ENCODE measurements at regions not wholly inside any gene's neighbourhood (a gene's known extent, or its start where the extent isn't known, plus 50 kb on each side); places are given as distances from the start of the nearest gene placed in this dataset.

GRCh38 chr5:153907170-153907775, 131.4 kb downstream of the FAM114A2 start:
- TF ChIP-seq, protein P1, sequence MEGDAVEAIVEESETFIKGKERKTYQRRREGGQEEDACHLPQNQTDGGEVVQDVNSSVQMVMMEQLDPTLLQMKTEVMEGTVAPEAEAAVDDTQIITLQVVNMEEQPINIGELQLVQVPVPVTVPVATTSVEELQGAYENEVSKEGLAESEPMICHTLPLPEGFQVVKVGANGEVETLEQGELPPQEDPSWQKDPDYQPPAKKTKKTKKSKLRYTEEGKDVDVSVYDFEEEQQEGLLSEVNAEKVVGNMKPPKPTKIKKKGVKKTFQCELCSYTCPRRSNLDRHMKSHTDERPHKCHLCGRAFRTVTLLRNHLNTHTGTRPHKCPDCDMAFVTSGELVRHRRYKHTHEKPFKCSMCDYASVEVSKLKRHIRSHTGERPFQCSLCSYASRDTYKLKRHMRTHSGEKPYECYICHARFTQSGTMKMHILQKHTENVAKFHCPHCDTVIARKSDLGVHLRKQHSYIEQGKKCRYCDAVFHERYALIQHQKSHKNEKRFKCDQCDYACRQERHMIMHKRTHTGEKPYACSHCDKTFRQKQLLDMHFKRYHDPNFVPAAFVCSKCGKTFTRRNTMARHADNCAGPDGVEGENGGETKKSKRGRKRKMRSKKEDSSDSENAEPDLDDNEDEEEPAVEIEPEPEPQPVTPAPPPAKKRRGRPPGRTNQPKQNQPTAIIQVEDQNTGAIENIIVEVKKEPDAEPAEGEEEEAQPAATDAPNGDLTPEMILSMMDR (IDR thresholded peaks at IDR 0.05 in 8 of 11, conservative IDR thresholded peaks at IDR 0.05 in 3 of 11): no peak
- no peak for TF ChIP-seq POLR2AphosphoS5 (IDR thresholded peaks at IDR 0.05)
- no peak for TF ChIP-seq POLR2A (IDR thresholded peaks at IDR 0.05)
